Panc1 (cell line): ENCODE measurements at regions not wholly inside any gene's neighbourhood (a gene's known extent, or its start where the extent isn't known, plus 50 kb on each side); places are given as distances from the start of the nearest gene placed in this dataset.

ENCODE experiments used
- ATAC-seq: fragments of 200-7000 bp; cut with Tn5 transposase; 2 replicates; pipeline ENCODE4 v1.9.1; 2020; ENCODE audit warnings: mild to moderate bottlenecking, moderate library complexity
- BruUV-seq: library from RNA; stranded (reverse); fragments of 400-500 nt; replicated peaks from 2 replicates; lab custom pipeline; 2021; lab: Mats Ljungman, UMichigan
- CTCF ChIA-PET: fragments of 300-600 bp; sonication (Branson Sonifier 250); formaldehyde crosslinking; loops from one replicate; lab custom pipeline; 2022; ENCODE audit warnings: antibody characterized with exemption; lab: Charles Lee
- POLR2A ChIA-PET: fragments of 300-600 bp; sonication (Branson Sonifier 250); formaldehyde crosslinking; loops from one replicate; lab custom pipeline; 2022; ENCODE audit warnings: antibody characterized with exemption; lab: Charles Lee
- DNase-seq: peaks from one replicate; pipeline ENCODE4 v3.0.0-alpha.2; 2010; ENCODE audit warnings: low read depth, low spot score
- H3K27ac ChIP-seq: 2 replicates; pipeline ENCODE4 v1.5.1; 2011; ENCODE audit warnings: mild to moderate bottlenecking, low read length, inconsistent platforms
- H3K27me3 ChIP-seq: fragments of 200-500 bp; sonication (Bioruptor generic); 2 replicates; pipeline ENCODE4 v1.6.0; 2014; ENCODE audit warnings: low read length, inconsistent platforms; ENCODE audit not compliant: control insufficient read depth, insufficient read depth
- H3K36me3 ChIP-seq: fragments of 200-500 bp; sonication (Bioruptor generic); 2 replicates; pipeline ENCODE4 v1.5.1; 2014; ENCODE audit warnings: inconsistent platforms, mild to moderate bottlenecking, low read length, moderate library complexity; ENCODE audit not compliant: control insufficient read depth, insufficient read depth
- H3K4me1 ChIP-seq: 2 replicates; pipeline ENCODE4 v1.5.1; 2011; ENCODE audit warnings: inconsistent platforms, mild to moderate bottlenecking, low read length, moderate library complexity; ENCODE audit not compliant: control insufficient read depth, insufficient read depth
- H3K4me3 ChIP-seq, 2 experiments: 2 replicates each; pipeline ENCODE4 v1.5.1; 2011 to 2012; ENCODE audit warnings: low read depth in 2 of 2, low read length in 2 of 2, mild to moderate bottlenecking in 2 of 2, inconsistent platforms in 1 of 2, moderate library complexity in 1 of 2
- H3K9me3 ChIP-seq: fragments of 200-500 bp; sonication (Bioruptor generic); 2 replicates; pipeline ENCODE4 v1.5.1; 2014; ENCODE audit warnings: low read depth, mild to moderate bottlenecking, inconsistent platforms, low read length, moderate library complexity; ENCODE audit not compliant: control insufficient read depth, insufficient read depth
- POLR2AphosphoS5 ChIP-seq: IDR thresholded peaks from 2 replicates; pipeline ENCODE4 v1.6.1; 2012; ENCODE audit warnings: mild to moderate bottlenecking, low read depth, low read length, moderate library complexity
- SIN3A ChIP-seq: IDR thresholded peaks from 2 replicates; pipeline ENCODE4 v1.6.1; 2012; ENCODE audit warnings: low read depth, mild to moderate bottlenecking, low read length, moderate library complexity, borderline replicate concordance; ENCODE audit not compliant: insufficient read depth
- TCF7L2 ChIP-seq: IDR thresholded peaks from 2 replicates; pipeline ENCODE4 v1.6.1; 2011; ENCODE audit warnings: mild to moderate bottlenecking, low read depth, low read length, inconsistent platforms
- in situ Hi-C: cut with HindIII; loops from 2 replicates; pipeline ENCODE4 v1.10.0; 2016; ENCODE audit warnings: low sequenced_read_pairs, low pct_unique_long_range_greater_than_20kb
- intact Hi-C: fragments of 100-400 bp; cut with micrococcal nuclease; formaldehyde crosslinking; loops from one replicate; pipeline ENCODE4 v1.10.0; 2022; ENCODE audit not compliant: unreplicated experiment
- TF ChIP-seq, protein P1 (sequence below): fragments of 450-650 bp; IDR thresholded peaks from 2 replicates; pipeline ENCODE4 v1.5.1; 2017; ENCODE audit warnings: mild to moderate bottlenecking
- TF ChIP-seq, protein P2 (sequence below), 2 experiments: IDR thresholded peaks; 2 replicates each; pipeline ENCODE4 v1.6.1; 2011 to 2012; ENCODE audit warnings: low read depth in 2 of 2, control low read depth in 1 of 2, low read length in 1 of 2, mild to moderate bottlenecking in 1 of 2, moderate library complexity in 1 of 2; ENCODE audit not compliant: insufficient read depth in 1 of 2

DNA sequence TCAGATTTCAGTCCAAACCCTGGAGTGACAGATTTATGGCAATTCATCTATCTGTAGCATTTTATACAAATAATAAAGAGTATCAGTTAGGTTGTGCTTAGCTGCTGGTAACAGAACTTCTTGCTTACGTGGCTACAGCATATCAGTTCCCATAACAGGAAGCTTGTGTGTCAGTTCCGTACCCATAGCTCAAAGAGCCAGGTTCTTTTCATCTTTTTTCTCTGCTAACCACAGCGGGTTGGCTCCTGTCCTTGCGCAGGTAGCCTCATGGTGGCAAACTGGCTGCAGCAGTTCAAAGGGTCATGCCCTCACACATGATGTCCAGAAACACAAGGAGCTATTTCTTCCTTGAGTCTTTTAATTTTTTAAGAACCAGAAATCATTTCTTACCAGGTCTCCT is 1041.8 kb downstream of the GATA3 start:
- Histone ChIP-seq H3K27me3 (no peaks in the 10 kb centered on the region), H3K36me3 (no peaks in the 10 kb centered on the region), H3K9me3 (no peaks in the 10 kb centered on the region), H3K4me1 (no peaks in the 10 kb centered on the region), H3K4me3 (no peak overlapping the region), H3K27ac (no peak overlapping the region)
- no TSS peak for BruUV-seq
- TF ChIP-seq, protein P1, sequence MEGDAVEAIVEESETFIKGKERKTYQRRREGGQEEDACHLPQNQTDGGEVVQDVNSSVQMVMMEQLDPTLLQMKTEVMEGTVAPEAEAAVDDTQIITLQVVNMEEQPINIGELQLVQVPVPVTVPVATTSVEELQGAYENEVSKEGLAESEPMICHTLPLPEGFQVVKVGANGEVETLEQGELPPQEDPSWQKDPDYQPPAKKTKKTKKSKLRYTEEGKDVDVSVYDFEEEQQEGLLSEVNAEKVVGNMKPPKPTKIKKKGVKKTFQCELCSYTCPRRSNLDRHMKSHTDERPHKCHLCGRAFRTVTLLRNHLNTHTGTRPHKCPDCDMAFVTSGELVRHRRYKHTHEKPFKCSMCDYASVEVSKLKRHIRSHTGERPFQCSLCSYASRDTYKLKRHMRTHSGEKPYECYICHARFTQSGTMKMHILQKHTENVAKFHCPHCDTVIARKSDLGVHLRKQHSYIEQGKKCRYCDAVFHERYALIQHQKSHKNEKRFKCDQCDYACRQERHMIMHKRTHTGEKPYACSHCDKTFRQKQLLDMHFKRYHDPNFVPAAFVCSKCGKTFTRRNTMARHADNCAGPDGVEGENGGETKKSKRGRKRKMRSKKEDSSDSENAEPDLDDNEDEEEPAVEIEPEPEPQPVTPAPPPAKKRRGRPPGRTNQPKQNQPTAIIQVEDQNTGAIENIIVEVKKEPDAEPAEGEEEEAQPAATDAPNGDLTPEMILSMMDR, result no peak
- TF ChIP-seq TCF7L2 (no peak), SIN3A (no peak), POLR2AphosphoS5 (no peak)
- TF ChIP-seq, protein P2, sequence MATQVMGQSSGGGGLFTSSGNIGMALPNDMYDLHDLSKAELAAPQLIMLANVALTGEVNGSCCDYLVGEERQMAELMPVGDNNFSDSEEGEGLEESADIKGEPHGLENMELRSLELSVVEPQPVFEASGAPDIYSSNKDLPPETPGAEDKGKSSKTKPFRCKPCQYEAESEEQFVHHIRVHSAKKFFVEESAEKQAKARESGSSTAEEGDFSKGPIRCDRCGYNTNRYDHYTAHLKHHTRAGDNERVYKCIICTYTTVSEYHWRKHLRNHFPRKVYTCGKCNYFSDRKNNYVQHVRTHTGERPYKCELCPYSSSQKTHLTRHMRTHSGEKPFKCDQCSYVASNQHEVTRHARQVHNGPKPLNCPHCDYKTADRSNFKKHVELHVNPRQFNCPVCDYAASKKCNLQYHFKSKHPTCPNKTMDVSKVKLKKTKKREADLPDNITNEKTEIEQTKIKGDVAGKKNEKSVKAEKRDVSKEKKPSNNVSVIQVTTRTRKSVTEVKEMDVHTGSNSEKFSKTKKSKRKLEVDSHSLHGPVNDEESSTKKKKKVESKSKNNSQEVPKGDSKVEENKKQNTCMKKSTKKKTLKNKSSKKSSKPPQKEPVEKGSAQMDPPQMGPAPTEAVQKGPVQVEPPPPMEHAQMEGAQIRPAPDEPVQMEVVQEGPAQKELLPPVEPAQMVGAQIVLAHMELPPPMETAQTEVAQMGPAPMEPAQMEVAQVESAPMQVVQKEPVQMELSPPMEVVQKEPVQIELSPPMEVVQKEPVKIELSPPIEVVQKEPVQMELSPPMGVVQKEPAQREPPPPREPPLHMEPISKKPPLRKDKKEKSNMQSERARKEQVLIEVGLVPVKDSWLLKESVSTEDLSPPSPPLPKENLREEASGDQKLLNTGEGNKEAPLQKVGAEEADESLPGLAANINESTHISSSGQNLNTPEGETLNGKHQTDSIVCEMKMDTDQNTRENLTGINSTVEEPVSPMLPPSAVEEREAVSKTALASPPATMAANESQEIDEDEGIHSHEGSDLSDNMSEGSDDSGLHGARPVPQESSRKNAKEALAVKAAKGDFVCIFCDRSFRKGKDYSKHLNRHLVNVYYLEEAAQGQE (IDR thresholded peaks at IDR 0.05; ENCODE audit: insufficient read depth in 1 of 2, low read depth in 2 of 2, low read length in 1 of 2), result no peak
- in situ Hi-C loops (no loop called here), intact Hi-C loops (no loop called here)
- DNase-seq (no peak), ATAC-seq (no peak)
- CTCF ChIA-PET, result no interaction called here
- POLR2A ChIA-PET, result no interaction called here

DNA sequence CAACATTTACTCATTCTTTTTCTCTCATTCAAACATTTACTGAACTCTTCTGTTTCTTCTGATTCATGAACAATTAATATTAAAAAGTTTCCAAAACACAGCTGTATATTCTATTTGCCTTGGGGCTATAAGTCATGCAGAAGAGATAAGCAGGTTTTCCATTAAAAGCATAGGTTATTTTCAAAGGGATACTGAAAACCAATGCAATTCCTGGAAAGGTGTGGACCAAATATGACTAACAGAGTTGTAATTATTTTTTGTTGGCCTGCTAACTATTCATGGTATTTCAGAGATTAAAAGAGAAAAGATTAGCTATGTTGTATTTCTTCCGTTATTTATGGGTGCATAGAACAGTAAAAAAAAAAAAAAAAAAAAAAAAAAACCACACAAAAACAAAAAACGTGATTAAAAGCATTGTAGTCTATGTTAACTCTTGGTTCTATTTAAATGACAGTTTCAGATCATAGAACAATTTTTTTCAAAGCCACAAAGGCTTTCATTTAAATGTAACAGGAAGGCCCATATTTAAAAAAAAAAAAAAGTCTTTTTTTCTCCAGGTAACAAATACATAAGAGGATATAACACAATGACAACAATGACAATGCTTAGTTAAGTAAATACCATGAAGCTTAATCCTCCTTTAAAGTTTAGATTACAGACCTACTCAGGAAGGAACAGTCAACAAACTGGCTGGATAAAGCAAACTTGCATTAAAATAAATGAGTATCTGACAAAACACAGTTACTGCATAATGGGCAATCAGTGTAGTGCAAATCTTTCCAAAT is 1042.9 kb downstream of the GATA3 start:
- Histone ChIP-seq H3K27me3 (no peaks in the 10 kb centered on the region), H3K9me3 (no peaks in the 10 kb centered on the region), H3K27ac (no peak overlapping the region), H3K36me3 (no peaks in the 10 kb centered on the region), H3K4me1 (no peaks in the 10 kb centered on the region), H3K4me3 (no peak overlapping the region)
- ATAC-seq (no peak), DNase-seq (no peak)
- TF ChIP-seq, protein P1, result no peak
- no peak for TF ChIP-seq POLR2AphosphoS5
- TF ChIP-seq SIN3A, result no peak
- TF ChIP-seq, protein P2 (IDR thresholded peaks at IDR 0.05; ENCODE audit: insufficient read depth in 1 of 2, low read depth in 2 of 2, low read length in 1 of 2), result no peak
- no peak for TF ChIP-seq TCF7L2
- in situ Hi-C loops (no loop called here), intact Hi-C loops (no loop called here)
- ChIA-PET CTCF (no interaction called here), POLR2A (no interaction called here)
- BruUV-seq, result no TSS peak
